A549 (cell line): ENCODE measurements at regions not wholly inside any gene's neighbourhood (a gene's known extent, or its start where the extent isn't known, plus 50 kb on each side); places are given as distances from the start of the nearest gene placed in this dataset.

ENCODE experiments used
- CTCF ChIP-seq: fragments of >200 bp; sonication (Bioruptor Twin); formaldehyde crosslinking; IDR thresholded peaks from 3 replicates; pipeline ENCODE4 v1.5.1; 2016
- EP300 ChIP-seq, 2 experiments: fragments of >200 bp; sonication (Bioruptor Twin); formaldehyde crosslinking; IDR thresholded peaks; 2 replicates in 1 of 2; 3 replicates in 1 of 2; pipeline ENCODE4 v1.6.1; 2016 to 2017
- ESRRA ChIP-seq: fragments of 150-350 bp; IDR thresholded peaks from 2 replicates; pipeline ENCODE4 v1.6.1; 2014; ENCODE audit warnings: mild to moderate bottlenecking, low read length, borderline replicate concordance
- JUNB ChIP-seq: fragments of >200 bp; sonication (Bioruptor Twin); formaldehyde crosslinking; IDR thresholded peaks from 2 replicates; pipeline ENCODE4 v1.6.1; 2016
- NPAS2 ChIP-seq: fragments of 250-450 bp; sonication (Bioruptor Pico); IDR thresholded peaks from 2 replicates; pipeline ENCODE4 v1.8.0; 2022; ENCODE audit warnings: mild to moderate bottlenecking, moderate library complexity, borderline replicate concordance
- POLR2A ChIP-seq: IDR thresholded peaks from 2 replicates; pipeline ENCODE4 v1.6.1; 2012; ENCODE audit warnings: mild to moderate bottlenecking, low read length
- RARB ChIP-seq: fragments of 250-450 bp; sonication (Bioruptor Pico); IDR thresholded peaks from 2 replicates; pipeline ENCODE4 v1.8.0; 2021; ENCODE audit warnings: mild to moderate bottlenecking, moderate library complexity
- REST ChIP-seq: fragments of 200-600 bp; sonication (generic); IDR thresholded peaks from 2 replicates; pipeline ENCODE4 v1.6.1; 2016; ENCODE audit warnings: antibody characterized with exemption, mild to moderate bottlenecking, moderate library complexity
- SMC3 ChIP-seq: fragments of >200 bp; sonication (Bioruptor Twin); formaldehyde crosslinking; IDR thresholded peaks from 3 replicates; pipeline ENCODE4 v1.6.1; 2018; ENCODE audit warnings: inconsistent platforms
- ZNF302 ChIP-seq: fragments of 250-450 bp; sonication (Bioruptor Pico); IDR thresholded peaks from 2 replicates; pipeline ENCODE4 v1.9.0; 2021; ENCODE audit warnings: inconsistent platforms, mild to moderate bottlenecking, moderate library complexity

GRCh38 chr6:126914801-126915200, 203.7 kb upstream of the RSPO3 start:
- no peak for TF ChIP-seq CTCF
- no peak for TF ChIP-seq POLR2A
- TF ChIP-seq SMC3: no peak
- TF ChIP-seq JUNB: no peak
- TF ChIP-seq REST: no peak
- TF ChIP-seq RARB (CRISPR knock-in tag): no peak
- no peak for TF ChIP-seq NPAS2 (CRISPR knock-in tag)
- TF ChIP-seq ZNF302 (CRISPR knock-in tag): no peak
- TF ChIP-seq ESRRA: no peak
- TF ChIP-seq EP300 (IDR thresholded peaks at IDR 0.05): no peak
